Left lung (tissue), 4 donors: ENCODE measurements at regions not wholly inside any gene's neighbourhood (a gene's known extent, or its start where the extent isn't known, plus 50 kb on each side); places are given as distances from the start of the nearest gene placed in this dataset.

Experiments
- ATAC-seq: fragments of 200-7000 bp; cut with Tn5 transposase; one replicate; pipeline ENCODE4 v1.9.1; 2020; ENCODE audit warnings: moderate library complexity
- DNase-seq, 4 donors: peaks; one replicate each; pipeline ENCODE4 v3.0.0-alpha.2; 2013 to 2020
- H3K27ac ChIP-seq, 2 donors: fragments of 200-600 bp; sonication (generic) in 1 of 2; one replicate each; pipeline versions ENCODE4 v1.5.0 to v1.8.0; 2020 to 2021
- H3K27me3 ChIP-seq, 2 donors: fragments of 200-600 bp; sonication (generic) in 1 of 2; one replicate each; pipeline versions ENCODE4 v1.5.0 to v1.8.0; 2020 to 2021
- H3K36me3 ChIP-seq, 2 donors: fragments of 200-600 bp; sonication (generic) in 1 of 2; one replicate each; pipeline versions ENCODE4 v1.5.0 to v1.8.0; 2020 to 2021
- H3K4me1 ChIP-seq, 2 donors: fragments of 200-600 bp; one replicate each; pipeline ENCODE4 v1.8.0; 2021
- H3K4me3 ChIP-seq, 2 donors: fragments of 200-600 bp; sonication (generic) in 1 of 2; one replicate each; pipeline versions ENCODE4 v1.5.0 to v1.8.0; 2020 to 2021; ENCODE audit warnings: mild to moderate bottlenecking in 1 of 2
- H3K9me3 ChIP-seq, 2 donors: fragments of 200-600 bp; sonication (generic) in 1 of 2; one replicate each; pipeline versions ENCODE4 v1.5.0 to v1.8.0; 2020 to 2021
- CTCF ChIP-seq, 2 donors: fragments of 200-600 bp; sonication (generic) in 1 of 2; IDR thresholded peaks; one replicate each; pipeline versions ENCODE4 v1.5.0 to v1.8.0; 2021; ENCODE audit warnings: antibody characterized with exemption in 2 of 2
- intact Hi-C, 2 donors: fragments of 100-400 bp; cut with DNase I; formaldehyde crosslinking; loops; one replicate each; pipeline versions ENCODE4 v1.11.2 to v1.14.2; 2022
- donor health status: DM: no; HTN: yes; CAD: no.
- donor health status: DM: no; HTN: no; CAD: no.

- no peaks in the 10 kb centered on the region for H3K36me3 ChIP-seq
- DNase-seq (no peak), ATAC-seq (no peak)
- no peaks in the 10 kb centered on the region for H3K27me3 ChIP-seq
- TF ChIP-seq CTCF (IDR thresholded peaks at IDR 0.05), result no peak
- H3K4me1 ChIP-seq, result no peaks in the 10 kb centered on the region
- intact Hi-C loops, result no loop called here
- no peaks in the 10 kb centered on the region for H3K9me3 ChIP-seq
- H3K4me3 ChIP-seq, result no peak overlapping the region
- no peak overlapping the region for H3K27ac ChIP-seq
These were observed 301.3 kb downstream of the SIPA1L2 start for GRCh38 chr1:232328486-232329102.

- no peak for TF ChIP-seq CTCF (IDR thresholded peaks at IDR 0.05)
- no peak for ATAC-seq
- H3K27ac ChIP-seq, result no peak overlapping the region
- H3K27me3 ChIP-seq, result no peaks in the 10 kb centered on the region
- no peak for DNase-seq
- intact Hi-C loops, result no loop called here
- H3K4me3 ChIP-seq, result no peak overlapping the region
- no peaks in the 10 kb centered on the region for H3K36me3 ChIP-seq
- no peaks in the 10 kb centered on the region for H3K4me1 ChIP-seq
- H3K9me3 ChIP-seq, result no peaks in the 10 kb centered on the region
These were observed 302.0 kb downstream of the SIPA1L2 start for GRCh38 chr1:232327899-232328298.

GRCh38 chr1:232327269-232327668, 302.7 kb downstream of the SIPA1L2 start:
- Histone ChIP-seq H3K9me3 (no peaks in the 10 kb centered on the region), H3K27ac (no peak overlapping the region), H3K36me3 (no peaks in the 10 kb centered on the region), H3K4me1 (no peaks in the 10 kb centered on the region), H3K4me3 (no peak overlapping the region), H3K27me3 (no peaks in the 10 kb centered on the region)
- ATAC-seq (no peak), DNase-seq (no peak)
- no peak for TF ChIP-seq CTCF (IDR thresholded peaks at IDR 0.05)
- intact Hi-C loops, result no loop called here

GRCh38 chr1:232322162-232322734, 307.7 kb downstream of the SIPA1L2 start:
- Histone ChIP-seq H3K9me3 (no peaks in the 10 kb centered on the region), H3K4me3 (no peak overlapping the region), H3K36me3 (no peaks in the 10 kb centered on the region), H3K27me3 (no peaks in the 10 kb centered on the region), H3K4me1 (no peaks in the 10 kb centered on the region), H3K27ac (no peak overlapping the region)
- no peak for TF ChIP-seq CTCF (IDR thresholded peaks at IDR 0.05)
- DNase-seq, result no peak
- peak; percentile 76 for ATAC-seq
- intact Hi-C loops, result no loop called here

GRCh38 chr1:232319518-232320210, 310.3 kb downstream of the SIPA1L2 start:
- Histone ChIP-seq H3K4me3 (no peak overlapping the region), H3K36me3 (no peaks in the 10 kb centered on the region), H3K27ac (no peak overlapping the region), H3K9me3 (no peaks in the 10 kb centered on the region), H3K27me3 (no peaks in the 10 kb centered on the region), H3K4me1 (no peaks in the 10 kb centered on the region)
- no peak for DNase-seq
- ATAC-seq, result no peak
- intact Hi-C loops, result no loop called here
- TF ChIP-seq CTCF (IDR thresholded peaks at IDR 0.05), result no peak
